ENCODE measurements at regions not wholly inside any gene's neighbourhood (a gene's known extent, or its start where the extent isn't known, plus 50 kb on each side); places are given as distances from the start of the nearest gene placed in this dataset.

DNA sequence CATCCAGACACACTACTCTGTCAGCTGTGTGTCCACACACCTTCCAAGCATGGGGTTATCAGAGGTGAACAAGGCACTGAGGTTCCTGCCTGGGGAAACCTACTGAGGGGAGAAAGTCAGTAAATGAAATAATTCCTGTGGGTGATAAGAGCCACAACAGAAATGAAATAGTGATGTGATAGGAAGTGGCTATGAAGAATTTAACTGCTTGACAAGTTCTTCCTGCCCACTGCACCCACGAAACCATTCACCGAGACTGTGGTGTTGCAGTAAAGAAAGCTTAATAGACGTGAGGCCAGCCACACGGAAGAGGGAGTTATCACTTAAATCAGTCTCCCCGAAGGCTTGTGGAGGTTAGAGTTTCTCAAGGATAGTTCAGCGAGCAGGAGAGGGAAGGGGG lies 353.1 kb downstream of the UQCRFS1 start:
- TF ChIP-seq, protein P1, sequence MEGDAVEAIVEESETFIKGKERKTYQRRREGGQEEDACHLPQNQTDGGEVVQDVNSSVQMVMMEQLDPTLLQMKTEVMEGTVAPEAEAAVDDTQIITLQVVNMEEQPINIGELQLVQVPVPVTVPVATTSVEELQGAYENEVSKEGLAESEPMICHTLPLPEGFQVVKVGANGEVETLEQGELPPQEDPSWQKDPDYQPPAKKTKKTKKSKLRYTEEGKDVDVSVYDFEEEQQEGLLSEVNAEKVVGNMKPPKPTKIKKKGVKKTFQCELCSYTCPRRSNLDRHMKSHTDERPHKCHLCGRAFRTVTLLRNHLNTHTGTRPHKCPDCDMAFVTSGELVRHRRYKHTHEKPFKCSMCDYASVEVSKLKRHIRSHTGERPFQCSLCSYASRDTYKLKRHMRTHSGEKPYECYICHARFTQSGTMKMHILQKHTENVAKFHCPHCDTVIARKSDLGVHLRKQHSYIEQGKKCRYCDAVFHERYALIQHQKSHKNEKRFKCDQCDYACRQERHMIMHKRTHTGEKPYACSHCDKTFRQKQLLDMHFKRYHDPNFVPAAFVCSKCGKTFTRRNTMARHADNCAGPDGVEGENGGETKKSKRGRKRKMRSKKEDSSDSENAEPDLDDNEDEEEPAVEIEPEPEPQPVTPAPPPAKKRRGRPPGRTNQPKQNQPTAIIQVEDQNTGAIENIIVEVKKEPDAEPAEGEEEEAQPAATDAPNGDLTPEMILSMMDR (conservative IDR thresholded peaks at IDR 0.05; ENCODE audit: low read depth, low read length) = no peak
- no peak overlapping the region for H3K4me3 ChIP-seq (ENCODE audit: low read depth, low read length)
- no peak for DNase-seq (ENCODE audit: low read depth)

- TF ChIP-seq, protein P1 (conservative IDR thresholded peaks at IDR 0.05; ENCODE audit: low read depth, low read length) = no peak
- no peak overlapping the region for H3K4me3 ChIP-seq (ENCODE audit: low read depth, low read length)
- no peak for DNase-seq (ENCODE audit: low read depth)
Measured at GRCh38 chr19:28858933-28859332, 354.0 kb downstream of the UQCRFS1 start.

- no peak overlapping the region for H3K4me3 ChIP-seq (ENCODE audit: low read depth, low read length)
- TF ChIP-seq, protein P1 (conservative IDR thresholded peaks at IDR 0.05; ENCODE audit: low read depth, low read length) = no peak
- DNase-seq (ENCODE audit: low read depth) = no peak
Measured at GRCh38 chr19:28857967-28858366, 355.0 kb downstream of the UQCRFS1 start.

DNA sequence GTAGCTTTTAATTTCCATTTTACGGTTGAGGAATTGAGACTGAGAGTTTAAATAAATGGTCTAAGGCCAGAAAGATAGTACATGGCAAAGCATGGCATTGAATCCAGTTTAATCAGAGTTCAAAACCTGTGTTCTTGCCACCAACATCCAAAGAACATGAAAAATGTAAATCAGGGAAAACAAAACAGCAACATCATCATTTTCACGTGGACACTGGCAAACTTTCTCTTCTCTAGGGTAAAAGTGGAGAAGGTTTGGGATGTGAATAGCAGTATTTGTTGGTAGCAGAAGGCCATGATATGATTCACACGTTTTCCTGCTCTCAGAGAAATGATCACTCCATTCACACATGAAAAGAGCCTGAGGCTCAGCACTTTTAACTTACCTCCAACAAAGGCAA lies 357.7 kb downstream of the UQCRFS1 start:
- TF ChIP-seq, protein P1 (conservative IDR thresholded peaks at IDR 0.05; ENCODE audit: low read depth, low read length) = no peak
- DNase-seq (ENCODE audit: low read depth) = no peak
- no peak overlapping the region for H3K4me3 ChIP-seq (ENCODE audit: low read depth, low read length)

DNA sequence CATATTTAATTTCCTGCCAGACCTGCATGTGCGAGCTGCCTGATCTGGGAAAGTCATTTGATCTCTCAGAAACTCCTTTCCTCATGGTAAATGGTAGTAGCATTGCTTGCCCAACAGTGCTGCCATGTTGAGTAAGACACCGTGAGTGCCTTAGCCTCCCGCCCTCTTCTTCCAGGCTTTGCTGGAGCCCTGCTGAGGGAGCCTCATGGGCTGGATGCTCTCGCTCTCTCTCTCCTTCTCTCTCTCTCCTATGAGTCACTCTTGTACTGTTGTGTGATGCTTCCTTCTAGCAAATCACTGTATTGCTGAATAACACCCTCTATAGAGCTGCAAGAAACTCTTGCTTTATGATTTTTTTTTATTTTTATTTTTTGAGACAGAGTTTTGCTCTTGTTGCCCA lies 365.5 kb downstream of the UQCRFS1 start:
- TF ChIP-seq, protein P1 (conservative IDR thresholded peaks at IDR 0.05; ENCODE audit: low read depth, low read length) = no peak
- H3K4me3 ChIP-seq (ENCODE audit: low read depth, low read length) = no peak overlapping the region
- peak; percentile 80 for DNase-seq (ENCODE audit: low read depth)

- TF ChIP-seq, protein P1 (conservative IDR thresholded peaks at IDR 0.05; ENCODE audit: low read depth, low read length) = no peak
- no peak overlapping the region for H3K4me3 ChIP-seq (ENCODE audit: low read depth, low read length)
- no peak for DNase-seq (ENCODE audit: low read depth)
Measured at GRCh38 chr19:28846094-28846812, 366.7 kb downstream of the UQCRFS1 start.

All from choroid plexus epithelial cell (primary cell).